IMR-90 (cell line): ENCODE measurements at regions not wholly inside any gene's neighbourhood (a gene's known extent, or its start where the extent isn't known, plus 50 kb on each side); places are given as distances from the start of the nearest gene placed in this dataset.

Experiments
- ATAC-seq: fragments of 200-7000 bp; cut with Tn5 transposase; 2 replicates; pipeline ENCODE4 v1.9.1; 2020; ENCODE audit warnings: low read depth, mild to moderate bottlenecking, moderate library complexity
- BruUV-seq: library from RNA; stranded (reverse); fragments of 400-500 nt; replicated peaks from 2 replicates; lab custom pipeline; 2021; lab: Mats Ljungman, UMichigan
- CTCF ChIA-PET: fragments of 300-600 bp; formaldehyde crosslinking; extraction: SDS; loops from one replicate; lab custom pipeline; 2021; ENCODE audit warnings: antibody characterized with exemption; lab: Yijun Ruan, JAX
- POLR2A ChIA-PET: fragments of 300-600 bp; sonication (Branson Sonifier 250); formaldehyde crosslinking; loops from one replicate; lab custom pipeline; 2022; ENCODE audit warnings: antibody characterized with exemption; ENCODE audit not compliant: unreplicated experiment; lab: Charles Lee
- DNase-seq: peaks from one replicate; pipeline ENCODE4 v3.0.0; 2013
- H2AFZ ChIP-seq: replicated peaks from 2 replicates; pipeline ENCODE3; 2013; ENCODE audit warnings: low read length, mild to moderate bottlenecking; ENCODE audit not compliant: poor library complexity
- H2AK5ac ChIP-seq: 2 replicates; pipeline ENCODE4 v1.6.1; 2013; ENCODE audit warnings: low read depth, low read length, inconsistent platforms
- H2AK9ac ChIP-seq: replicated peaks from 2 replicates; pipeline ENCODE3; 2013; ENCODE audit warnings: mild to moderate bottlenecking, low read depth, low read length, moderate library complexity; ENCODE audit not compliant: poor library complexity
- H2BK120ac ChIP-seq: 2 replicates; pipeline ENCODE4 v1.6.1; 2013; ENCODE audit warnings: low read depth, low read length, inconsistent platforms
- H2BK15ac ChIP-seq: 3 replicates; pipeline ENCODE4 v1.6.1; 2013; ENCODE audit warnings: low read depth, low read length, inconsistent platforms
- H2BK20ac ChIP-seq: 2 replicates; pipeline ENCODE4 v1.6.1; 2013; ENCODE audit warnings: low read depth, mild to moderate bottlenecking, inconsistent platforms, low read length, moderate library complexity
- H2BK5ac ChIP-seq: 2 replicates; pipeline ENCODE4 v1.6.1; 2013; ENCODE audit warnings: mild to moderate bottlenecking, low read depth, low read length, inconsistent platforms; ENCODE audit not compliant: poor library complexity, severe bottlenecking
- H3K14ac ChIP-seq: replicated peaks from 2 replicates; pipeline ENCODE4 v1.6.1; 2013; ENCODE audit warnings: low read depth, low read length, inconsistent platforms
- H3K18ac ChIP-seq: 2 replicates; pipeline ENCODE4 v1.6.1; 2013; ENCODE audit warnings: low read depth, low read length, control low read depth
- H3K23ac ChIP-seq: 2 replicates; pipeline ENCODE4 v1.6.1; 2013; ENCODE audit warnings: low read depth, low read length, inconsistent platforms
- H3K27ac ChIP-seq: 2 replicates; pipeline ENCODE4 v1.5.1; 2013; ENCODE audit warnings: mild to moderate bottlenecking, control low read depth, low read length; ENCODE audit not compliant: insufficient read depth
- H3K27me3 ChIP-seq: 2 replicates; pipeline ENCODE4 v1.6.1; 2013; ENCODE audit warnings: low read length; ENCODE audit not compliant: control insufficient read depth, insufficient read depth
- H3K36me3 ChIP-seq: 2 replicates; pipeline ENCODE4 v1.6.1; 2013; ENCODE audit warnings: low read length, mixed read lengths; ENCODE audit not compliant: control insufficient read depth, insufficient read depth
- H3K4ac ChIP-seq: 2 replicates; pipeline ENCODE4 v1.6.1; 2013; ENCODE audit warnings: low read depth, low read length, inconsistent platforms
- H3K4me1 ChIP-seq: 2 replicates; pipeline ENCODE4 v1.6.1; 2013; ENCODE audit warnings: low read length, mixed read lengths; ENCODE audit not compliant: control insufficient read depth, insufficient read depth
- H3K4me2 ChIP-seq: 2 replicates; pipeline ENCODE4 v1.6.1; 2013; ENCODE audit warnings: low read depth, mild to moderate bottlenecking, control low read depth, low read length, moderate library complexity
- H3K4me3 ChIP-seq: 2 replicates; pipeline ENCODE4 v1.5.1; 2013; ENCODE audit warnings: low read depth, mild to moderate bottlenecking, control low read depth, low read length, moderate library complexity; ENCODE audit not compliant: insufficient read depth
- H3K56ac ChIP-seq: 2 replicates; pipeline ENCODE4 v1.6.1; 2013; ENCODE audit warnings: low read length, inconsistent platforms; ENCODE audit not compliant: insufficient read depth; ENCODE audit errors: extremely low read depth
- H3K79me1 ChIP-seq, 2 experiments: 2 replicates each; pipeline ENCODE4 v1.6.1; 2013; ENCODE audit warnings: low read length in 2 of 2, inconsistent platforms in 1 of 2, low read depth in 1 of 2
- H3K9ac ChIP-seq: 2 replicates; pipeline ENCODE4 v1.6.1; 2013; ENCODE audit warnings: low read depth, low read length, control low read depth
- H3K9me1 ChIP-seq: 2 replicates; pipeline ENCODE4 v1.6.1; 2013; ENCODE audit warnings: low read length, inconsistent platforms; ENCODE audit not compliant: insufficient read depth
- H3K9me3 ChIP-seq: 2 replicates; pipeline ENCODE4 v1.6.1; 2013; ENCODE audit warnings: low read length; ENCODE audit not compliant: control insufficient read depth, insufficient read depth
- H4K20me1 ChIP-seq: 2 replicates; pipeline ENCODE4 v1.6.1; 2013; ENCODE audit warnings: low read length, inconsistent platforms; ENCODE audit not compliant: insufficient read depth
- H4K5ac ChIP-seq: 2 replicates; pipeline ENCODE4 v1.6.1; 2013; ENCODE audit warnings: mild to moderate bottlenecking, low read depth, low read length, control low read depth
- H4K8ac ChIP-seq, 2 experiments: 2 replicates each; pipeline ENCODE4 v1.6.1; 2013; ENCODE audit warnings: low read depth in 2 of 2, low read length in 2 of 2, control low read depth in 1 of 2, inconsistent platforms in 1 of 2
- H4K91ac ChIP-seq: 2 replicates; pipeline ENCODE4 v1.6.1; 2013; ENCODE audit warnings: low read depth, low read length, inconsistent platforms; ENCODE audit not compliant: insufficient read depth
- ELK1 ChIP-seq: fragments of 150-350 bp; IDR thresholded peaks from 2 replicates; pipeline ENCODE4 v1.6.1; 2016; ENCODE audit warnings: low read depth, mild to moderate bottlenecking, low read length, moderate library complexity, borderline replicate concordance
- RCOR1 ChIP-seq: IDR thresholded peaks from 2 replicates; pipeline ENCODE4 v1.6.1; 2012; ENCODE audit warnings: mild to moderate bottlenecking, low read length, improper control_type of control experiment; ENCODE audit not compliant: insufficient replicate concordance
- RFX5 ChIP-seq: IDR thresholded peaks from 2 replicates; pipeline ENCODE4 v1.8.0; 2012; ENCODE audit warnings: low read depth, mild to moderate bottlenecking, low read length, moderate library complexity
- USF2 ChIP-seq: fragments of 150-350 bp; IDR thresholded peaks from 2 replicates; pipeline ENCODE4 v1.6.1; 2017; ENCODE audit warnings: mild to moderate bottlenecking, antibody characterized with exemption, low read length, low read depth
- WGBS, 2 experiments: methylation state at CpG; one replicate each; pipeline versions ENCODE4 v1.1.5 to v1.1.7; 2013; ENCODE audit warnings: missing lambda C conversion rate in 2 of 2; ENCODE audit not compliant: insufficient read length in 1 of 2; ENCODE audit errors: extremely low coverage in 2 of 2; 5-methylcytosine and 5-hydroxymethylcytosine counted together
- dilution Hi-C: fragments of 300-500 bp; cut with HindIII; formaldehyde crosslinking; loops from one replicate; pipeline ENCODE4 v1.14.3; 2018; ENCODE audit warnings: low sequenced_read_pairs; ENCODE audit not compliant: unreplicated experiment
- in situ Hi-C: fragments of 300-500 bp; cut with MboI; formaldehyde crosslinking; loops from 3 replicates; pipeline ENCODE4 v1.14.3; 2019; ENCODE audit warnings: low sequenced_read_pairs, inconsistent platforms, mixed read lengths
- intact Hi-C: fragments of 100-400 bp; cut with micrococcal nuclease; formaldehyde crosslinking; loops from 2 replicates; pipeline ENCODE4 v1.10.0; 2022

GRCh38 chr1:101293461-101294051, 56.7 kb downstream of the S1PR1 start:
- H3K9me1 ChIP-seq, result peaks cover 2% of the 10 kb centered on the region; the same call in 1 of the 2 replicates
- no peaks in the 10 kb centered on the region for H3K79me1 ChIP-seq
- no peak overlapping the region for H3K9ac ChIP-seq
- ATAC-seq (no peak), DNase-seq (peak; percentile 8)
- H4K5ac ChIP-seq, result no peak overlapping the region
- H3K36me3 ChIP-seq, result no peaks in the 10 kb centered on the region
- no peak overlapping the region for H3K4me2 ChIP-seq
- intact Hi-C loops (no loop called here), dilution Hi-C loops (no loop called here), in situ Hi-C loops (no loop called here)
- H3K4me1 ChIP-seq, result peaks cover 2% of the 10 kb centered on the region; the same call in 1 of the 2 replicates
- H2AK5ac ChIP-seq, result no peak overlapping the region
- no peak overlapping the region for H4K91ac ChIP-seq
- no peak overlapping the region for H2BK20ac ChIP-seq
- no peak overlapping the region for H2BK120ac ChIP-seq
- no peak for TF ChIP-seq USF2
- no peak for TF ChIP-seq RCOR1
- no peak for TF ChIP-seq ELK1
- no peak for TF ChIP-seq RFX5
- H3K18ac ChIP-seq, result no peak overlapping the region
- H3K56ac ChIP-seq, result no peak overlapping the region
- no peak overlapping the region for H3K4me3 ChIP-seq
- H2BK5ac ChIP-seq, result no peak overlapping the region
- H3K4ac ChIP-seq, result no peak overlapping the region
- no peak overlapping the region for H3K27ac ChIP-seq
- no peak overlapping the region for H2AK9ac ChIP-seq
- H4K8ac ChIP-seq, result no peak overlapping the region
- no peak overlapping the region for H3K14ac ChIP-seq
- 86% methylated on average over 1 of the region's 4 CpGs; no CpG with 5 or more reads in 1 of the 2 experiments for WGBS, 2 experiments
- no peaks in the 10 kb centered on the region for H3K9me3 ChIP-seq
- H2AFZ ChIP-seq, result no peak overlapping the region
- ChIA-PET CTCF (no interaction called here), POLR2A (interaction anchor here (0.6 kb wide), 1 partner anchor 399 kb away, joined by 4 read pairs; the partner anchor contains the start of gene EXTL2)
- no peak overlapping the region for H2BK15ac ChIP-seq
- BruUV-seq, result no TSS peak
- no peaks in the 10 kb centered on the region for H4K20me1 ChIP-seq
- H3K23ac ChIP-seq, result no peak overlapping the region
- H3K27me3 ChIP-seq, result peaks cover 2% of the 10 kb centered on the region; the same call in 1 of the 2 replicates
